ENCODE measurements at regions not wholly inside any gene's neighbourhood (a gene's known extent, or its start where the extent isn't known, plus 50 kb on each side); places are given as distances from the start of the nearest gene placed in this dataset.

DNA sequence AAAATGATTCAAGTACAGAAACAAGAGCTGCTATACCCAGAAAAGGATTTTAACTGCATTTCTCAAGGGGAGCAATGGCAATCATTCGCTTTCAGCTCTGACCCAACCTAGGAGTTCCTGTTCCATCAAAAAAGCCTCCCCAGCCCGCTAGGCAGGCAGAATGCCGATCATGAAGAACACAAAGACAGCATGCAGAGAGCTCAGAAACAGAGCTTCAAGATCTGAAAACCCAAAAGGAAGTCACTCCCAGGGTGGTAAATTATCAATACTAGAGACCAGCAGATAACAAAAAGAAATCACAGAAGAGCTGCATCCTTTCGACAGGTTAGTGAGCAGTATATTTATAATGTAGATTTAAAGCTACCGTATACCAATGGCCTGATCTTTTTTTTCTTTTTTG, 84.8 kb upstream of the CRIM1 start:
- TF ChIP-seq, protein P1, sequence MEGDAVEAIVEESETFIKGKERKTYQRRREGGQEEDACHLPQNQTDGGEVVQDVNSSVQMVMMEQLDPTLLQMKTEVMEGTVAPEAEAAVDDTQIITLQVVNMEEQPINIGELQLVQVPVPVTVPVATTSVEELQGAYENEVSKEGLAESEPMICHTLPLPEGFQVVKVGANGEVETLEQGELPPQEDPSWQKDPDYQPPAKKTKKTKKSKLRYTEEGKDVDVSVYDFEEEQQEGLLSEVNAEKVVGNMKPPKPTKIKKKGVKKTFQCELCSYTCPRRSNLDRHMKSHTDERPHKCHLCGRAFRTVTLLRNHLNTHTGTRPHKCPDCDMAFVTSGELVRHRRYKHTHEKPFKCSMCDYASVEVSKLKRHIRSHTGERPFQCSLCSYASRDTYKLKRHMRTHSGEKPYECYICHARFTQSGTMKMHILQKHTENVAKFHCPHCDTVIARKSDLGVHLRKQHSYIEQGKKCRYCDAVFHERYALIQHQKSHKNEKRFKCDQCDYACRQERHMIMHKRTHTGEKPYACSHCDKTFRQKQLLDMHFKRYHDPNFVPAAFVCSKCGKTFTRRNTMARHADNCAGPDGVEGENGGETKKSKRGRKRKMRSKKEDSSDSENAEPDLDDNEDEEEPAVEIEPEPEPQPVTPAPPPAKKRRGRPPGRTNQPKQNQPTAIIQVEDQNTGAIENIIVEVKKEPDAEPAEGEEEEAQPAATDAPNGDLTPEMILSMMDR (IDR thresholded peaks at IDR 0.05; ENCODE audit: insufficient read depth, low read length, poor library complexity, severe bottlenecking) = no peak
- Histone ChIP-seq H3K4me3 (replicated peaks; ENCODE audit: low read depth, low read length) (no peak overlapping the region), H3K36me3 (ENCODE audit: control insufficient read depth, insufficient read depth, low read length) (no peaks in the 10 kb centered on the region), H3K27me3 (replicated peaks; ENCODE audit: control insufficient read depth, insufficient read depth, low read length) (no peaks in the 10 kb centered on the region; the same call in 1 of the 2 replicates)
- no peak for DNase-seq (ENCODE audit: extremely low read depth, insufficient read length)

DNA sequence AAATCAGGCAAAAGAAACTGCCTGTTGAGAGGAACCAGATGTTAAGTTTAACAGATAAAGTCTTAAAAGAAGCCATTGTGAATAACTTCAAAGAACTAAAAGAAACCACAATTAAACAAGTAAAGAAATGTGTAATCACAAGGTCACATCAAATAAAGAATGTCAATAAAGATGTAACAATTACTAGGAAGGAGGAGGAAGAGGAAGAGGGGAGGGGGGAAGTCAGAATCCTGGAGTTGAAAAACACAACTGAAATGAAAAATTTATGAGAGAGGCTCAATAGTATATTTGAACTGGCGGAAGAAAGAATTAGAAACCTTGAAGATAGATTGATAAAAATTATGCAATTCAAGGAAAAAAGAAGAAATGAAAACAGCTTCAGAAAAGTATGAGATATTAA, 88.4 kb upstream of the CRIM1 start:
- TF ChIP-seq, protein P1 (IDR thresholded peaks at IDR 0.05; ENCODE audit: insufficient read depth, low read length, poor library complexity, severe bottlenecking) = no peak
- DNase-seq (ENCODE audit: extremely low read depth, insufficient read length) = no peak
- Histone ChIP-seq H3K4me3 (replicated peaks; ENCODE audit: low read depth, low read length) (no peak overlapping the region), H3K27me3 (replicated peaks; ENCODE audit: control insufficient read depth, insufficient read depth, low read length) (no peaks in the 10 kb centered on the region; the same call in 1 of the 2 replicates), H3K36me3 (ENCODE audit: control insufficient read depth, insufficient read depth, low read length) (no peaks in the 10 kb centered on the region)

DNA sequence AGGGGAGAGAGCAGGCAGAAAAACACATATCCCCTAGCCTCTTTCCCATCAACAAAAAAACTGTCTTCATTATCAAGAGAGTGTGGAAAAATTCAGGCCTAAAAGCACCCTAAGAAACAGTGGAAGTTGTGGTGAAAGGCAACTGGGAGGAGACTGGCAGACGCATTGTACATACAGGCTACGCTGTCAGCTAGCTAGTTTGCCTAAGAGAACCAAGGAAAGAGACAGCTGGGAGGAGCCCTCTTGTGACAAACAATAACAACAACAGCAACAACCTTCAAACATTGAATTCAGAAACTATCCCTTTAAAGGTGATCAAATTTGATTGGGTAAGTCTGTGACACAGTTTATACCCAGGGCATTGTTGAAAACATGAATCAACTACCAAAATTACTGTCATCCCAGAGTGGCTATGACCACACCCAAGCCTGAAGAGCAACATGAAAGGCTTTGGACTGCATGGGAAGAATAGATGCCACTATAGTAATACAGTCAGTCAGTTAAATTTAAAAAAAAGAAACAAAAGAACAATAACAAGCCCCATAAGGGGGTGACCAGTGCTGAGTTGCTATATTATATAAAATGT, 88.9 kb upstream of the CRIM1 start:
- DNase-seq (ENCODE audit: extremely low read depth, insufficient read length) = no peak
- TF ChIP-seq, protein P1 (IDR thresholded peaks at IDR 0.05; ENCODE audit: insufficient read depth, low read length, poor library complexity, severe bottlenecking) = no peak
- Histone ChIP-seq H3K27me3 (replicated peaks; ENCODE audit: control insufficient read depth, insufficient read depth, low read length) (no peaks in the 10 kb centered on the region), H3K36me3 (ENCODE audit: control insufficient read depth, insufficient read depth, low read length) (no peaks in the 10 kb centered on the region), H3K4me3 (replicated peaks; ENCODE audit: low read depth, low read length) (no peak overlapping the region)

DNA sequence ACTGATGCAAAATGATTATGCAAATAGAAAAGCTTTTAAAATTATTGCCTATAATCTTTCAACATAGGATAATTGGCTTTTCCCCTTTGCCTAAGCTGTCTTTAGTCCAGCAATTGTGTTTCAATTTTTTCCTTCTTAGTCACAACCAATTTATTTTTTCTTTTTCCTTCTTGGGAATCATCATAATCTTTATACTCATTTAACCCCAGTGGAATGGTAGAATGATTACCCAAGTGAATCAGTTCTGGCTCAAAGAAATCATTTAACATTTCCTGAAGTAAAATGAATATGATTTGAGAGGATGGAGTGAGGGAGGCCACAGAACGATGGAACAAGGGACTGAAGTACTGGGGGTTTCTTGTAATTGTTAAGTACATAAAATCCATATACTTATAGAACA, 93.0 kb upstream of the CRIM1 start:
- Histone ChIP-seq H3K27me3 (replicated peaks; ENCODE audit: control insufficient read depth, insufficient read depth, low read length) (no peaks in the 10 kb centered on the region), H3K4me3 (replicated peaks; ENCODE audit: low read depth, low read length) (no peak overlapping the region), H3K36me3 (ENCODE audit: control insufficient read depth, insufficient read depth, low read length) (no peaks in the 10 kb centered on the region)
- no peak for DNase-seq (ENCODE audit: extremely low read depth, insufficient read length)
- TF ChIP-seq, protein P1 (IDR thresholded peaks at IDR 0.05; ENCODE audit: insufficient read depth, low read length, poor library complexity, severe bottlenecking) = no peak

DNA sequence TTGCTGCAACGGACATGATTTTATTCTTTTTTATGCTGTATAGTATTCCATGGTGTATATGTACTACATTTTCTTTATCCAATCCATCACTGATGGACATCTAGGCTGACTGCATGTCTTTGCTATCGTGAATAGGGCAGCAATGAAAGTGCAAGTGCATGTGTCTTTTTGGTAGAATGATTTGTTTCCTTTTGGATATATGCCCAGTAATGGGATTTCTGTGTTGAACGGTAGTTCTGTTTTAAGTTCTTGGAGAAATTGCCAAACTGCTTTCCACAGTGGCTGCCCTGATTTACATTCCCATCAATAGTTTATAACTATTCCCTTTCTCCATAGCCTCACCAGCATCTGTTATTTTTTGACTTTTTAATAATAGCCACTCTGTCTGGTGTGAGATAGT, 99.7 kb upstream of the CRIM1 start:
- H3K4me3 ChIP-seq (replicated peaks; ENCODE audit: low read depth, low read length) = no peak overlapping the region
- TF ChIP-seq, protein P1 (IDR thresholded peaks at IDR 0.05; ENCODE audit: insufficient read depth, low read length, poor library complexity, severe bottlenecking) = no peak
- no peak for DNase-seq (ENCODE audit: extremely low read depth, insufficient read length)
- no peaks in the 10 kb centered on the region for H3K36me3 ChIP-seq (ENCODE audit: control insufficient read depth, insufficient read depth, low read length)
- H3K27me3 ChIP-seq (replicated peaks; ENCODE audit: control insufficient read depth, insufficient read depth, low read length) = no peaks in the 10 kb centered on the region

DNA sequence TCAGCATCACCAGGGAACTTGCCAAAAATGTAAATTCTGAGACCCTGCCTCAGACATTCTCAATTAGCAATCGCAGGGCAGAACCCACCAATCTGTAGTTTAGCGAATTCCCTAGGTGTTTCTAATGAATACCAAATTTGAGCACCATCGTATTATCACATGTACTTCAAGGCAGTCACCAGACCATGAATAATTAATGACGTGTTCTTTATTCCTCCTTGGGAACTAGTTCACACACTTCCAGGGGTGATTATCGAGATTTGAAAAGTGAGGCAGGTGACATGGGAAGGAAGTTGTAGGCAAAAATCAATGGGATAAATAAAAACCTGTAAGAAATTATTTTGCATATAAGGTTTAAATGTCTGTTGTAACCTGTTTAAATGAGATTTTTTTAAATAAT, 102.5 kb upstream of the CRIM1 start:
- H3K4me3 ChIP-seq (replicated peaks; ENCODE audit: low read depth, low read length) = no peak overlapping the region
- no peaks in the 10 kb centered on the region for H3K27me3 ChIP-seq (replicated peaks; ENCODE audit: control insufficient read depth, insufficient read depth, low read length)
- DNase-seq (ENCODE audit: extremely low read depth, insufficient read length) = no peak
- no peaks in the 10 kb centered on the region for H3K36me3 ChIP-seq (ENCODE audit: control insufficient read depth, insufficient read depth, low read length)
- TF ChIP-seq, protein P1 (IDR thresholded peaks at IDR 0.05; ENCODE audit: insufficient read depth, low read length, poor library complexity, severe bottlenecking) = no peak

Data from GM06990 (cell line).